Neural crest cell (in vitro differentiated cells): ENCODE measurements at regions not wholly inside any gene's neighbourhood (a gene's known extent, or its start where the extent isn't known, plus 50 kb on each side); places are given as distances from the start of the nearest gene placed in this dataset.

Experiments
- DNase-seq: peaks from one replicate; pipeline ENCODE4 v3.0.0; 2021; ENCODE audit warnings: low read depth, mixed read lengths, low spot score
- H3K27ac Mint-ChIP-seq: one replicate; pipeline ENCODE4 v1.8.0; 2021; ENCODE audit warnings: mild to moderate bottlenecking, mixed read lengths; ENCODE audit not compliant: unreplicated experiment
- H3K27me3 Mint-ChIP-seq: 2 replicates; pipeline ENCODE4 v1.8.0; 2021; ENCODE audit warnings: low read depth, mild to moderate bottlenecking, mixed read lengths
- H3K36me3 Mint-ChIP-seq: 2 replicates; pipeline ENCODE4 v1.8.0; 2021; ENCODE audit warnings: low read depth, mild to moderate bottlenecking, mixed read lengths
- H3K4me1 Mint-ChIP-seq: 2 replicates; pipeline ENCODE4 v1.8.0; 2021; ENCODE audit warnings: mixed read lengths
- H3K4me3 Mint-ChIP-seq: one replicate; pipeline ENCODE4 v1.8.0; 2021; ENCODE audit warnings: mild to moderate bottlenecking, mixed read lengths
- H3K9me3 Mint-ChIP-seq: 2 replicates; pipeline ENCODE4 v1.8.0; 2021; ENCODE audit warnings: mixed read lengths
- TF ChIP-seq, protein P1 (sequence below): fragments of 200-600 bp; sonication (generic); conservative IDR thresholded peaks from 2 replicates; pipeline ENCODE4 v1.5.0; 2021; ENCODE audit warnings: antibody characterized with exemption, mild to moderate bottlenecking

GRCh38 chr18:30163573-30163972, 879.0 kb downstream of the DSC3 start:
- TF ChIP-seq, protein P1, sequence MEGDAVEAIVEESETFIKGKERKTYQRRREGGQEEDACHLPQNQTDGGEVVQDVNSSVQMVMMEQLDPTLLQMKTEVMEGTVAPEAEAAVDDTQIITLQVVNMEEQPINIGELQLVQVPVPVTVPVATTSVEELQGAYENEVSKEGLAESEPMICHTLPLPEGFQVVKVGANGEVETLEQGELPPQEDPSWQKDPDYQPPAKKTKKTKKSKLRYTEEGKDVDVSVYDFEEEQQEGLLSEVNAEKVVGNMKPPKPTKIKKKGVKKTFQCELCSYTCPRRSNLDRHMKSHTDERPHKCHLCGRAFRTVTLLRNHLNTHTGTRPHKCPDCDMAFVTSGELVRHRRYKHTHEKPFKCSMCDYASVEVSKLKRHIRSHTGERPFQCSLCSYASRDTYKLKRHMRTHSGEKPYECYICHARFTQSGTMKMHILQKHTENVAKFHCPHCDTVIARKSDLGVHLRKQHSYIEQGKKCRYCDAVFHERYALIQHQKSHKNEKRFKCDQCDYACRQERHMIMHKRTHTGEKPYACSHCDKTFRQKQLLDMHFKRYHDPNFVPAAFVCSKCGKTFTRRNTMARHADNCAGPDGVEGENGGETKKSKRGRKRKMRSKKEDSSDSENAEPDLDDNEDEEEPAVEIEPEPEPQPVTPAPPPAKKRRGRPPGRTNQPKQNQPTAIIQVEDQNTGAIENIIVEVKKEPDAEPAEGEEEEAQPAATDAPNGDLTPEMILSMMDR, result no peak
- H3K9me3 Mint-ChIP-seq, result no peaks in the 10 kb centered on the region
- DNase-seq, result no peak
- no peak overlapping the region for H3K27ac Mint-ChIP-seq
- no peak overlapping the region for H3K4me3 Mint-ChIP-seq
- H3K4me1 Mint-ChIP-seq, result peaks cover 4% of the 10 kb centered on the region
- H3K27me3 Mint-ChIP-seq, result no peaks in the 10 kb centered on the region
- H3K36me3 Mint-ChIP-seq, result no peaks in the 10 kb centered on the region

GRCh38 chr18:30160124-30160523, 882.4 kb downstream of the DSC3 start:
- Mint-ChIP-seq H3K27me3 (no peaks in the 10 kb centered on the region), H3K36me3 (no peaks in the 10 kb centered on the region), H3K4me3 (no peak overlapping the region), H3K4me1 (peaks cover under 1% of the 10 kb centered on the region), H3K27ac (no peak overlapping the region), H3K9me3 (no peaks in the 10 kb centered on the region)
- TF ChIP-seq, protein P1, result no peak
- DNase-seq, result no peak

GRCh38 chr18:30150586-30151250, 891.8 kb downstream of the DSC3 start:
- Mint-ChIP-seq H3K36me3 (no peaks in the 10 kb centered on the region), H3K4me3 (no peak overlapping the region), H3K9me3 (no peaks in the 10 kb centered on the region), H3K27ac (no peak overlapping the region), H3K4me1 (peaks cover 7% of the 10 kb centered on the region), H3K27me3 (no peaks in the 10 kb centered on the region)
- TF ChIP-seq, protein P1, result no peak
- no peak for DNase-seq

DNA sequence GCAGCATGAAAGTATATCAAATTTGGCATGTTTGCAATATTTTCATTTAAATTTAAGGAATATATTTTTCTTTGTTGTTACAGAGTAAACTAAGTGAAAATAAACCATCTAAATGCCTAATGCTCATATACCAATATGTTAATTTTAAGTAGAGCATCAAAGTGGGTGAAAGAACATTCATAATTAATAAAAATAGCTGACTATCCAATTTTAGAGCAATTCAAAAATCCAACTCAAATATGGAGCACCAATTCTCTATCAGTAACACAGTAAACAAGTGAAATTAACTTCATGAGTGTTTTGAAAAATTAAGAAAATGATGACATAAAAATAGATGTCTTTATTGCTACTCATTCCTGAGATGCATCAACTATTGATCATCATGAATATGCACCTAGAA, 893.0 kb downstream of the DSC3 start:
- Mint-ChIP-seq H3K4me1 (peaks cover 7% of the 10 kb centered on the region), H3K9me3 (no peaks in the 10 kb centered on the region), H3K36me3 (no peaks in the 10 kb centered on the region), H3K4me3 (no peak overlapping the region), H3K27me3 (no peaks in the 10 kb centered on the region), H3K27ac (no peak overlapping the region)
- TF ChIP-seq, protein P1, result no peak
- no peak for DNase-seq

DNA sequence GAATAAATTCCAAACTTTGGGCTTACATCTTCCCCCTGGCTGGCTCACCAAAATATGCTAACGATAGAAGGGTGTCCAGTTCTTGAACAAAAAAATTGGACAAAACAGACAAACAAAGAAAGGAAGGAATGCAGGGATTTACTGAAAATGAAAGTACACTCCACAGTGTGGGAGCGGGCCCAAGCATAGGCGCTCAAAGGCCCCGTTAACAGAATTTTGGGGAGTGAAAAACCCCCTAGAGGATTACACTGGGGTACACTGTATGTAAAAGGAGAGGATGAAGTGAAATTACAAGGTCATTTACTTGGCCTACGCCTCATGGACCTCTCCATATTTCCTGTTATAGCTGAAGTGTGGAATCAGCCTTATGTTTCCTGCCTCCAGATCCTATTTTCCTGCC, 899.7 kb downstream of the DSC3 start:
- Mint-ChIP-seq H3K4me1 (peaks cover 4% of the 10 kb centered on the region), H3K4me3 (no peak overlapping the region), H3K36me3 (no peaks in the 10 kb centered on the region), H3K9me3 (peaks cover 5% of the 10 kb centered on the region), H3K27ac (no peak overlapping the region), H3K27me3 (no peaks in the 10 kb centered on the region)
- DNase-seq, result no peak
- TF ChIP-seq, protein P1, result no peak
